NCI-H748 (cell line): ENCODE measurements at regions not wholly inside any gene's neighbourhood (a gene's known extent, or its start where the extent isn't known, plus 50 kb on each side); places are given as distances from the start of the nearest gene placed in this dataset.
"Not testable (repeated sequence)": the region's sequence is repeated elsewhere in the genome, so short reads cannot be mapped to it uniquely, and the experiment has no call there.

Source experiments
- DNase-seq: peaks from one replicate; lab custom pipeline; 2025; ENCODE audit not compliant: unreplicated experiment; lab: John Stamatoyannopoulos, UW

GRCh38 chr17:65312718-65313377 lies 175.7 kb downstream of the RGS9 start:
- peak; percentile 21 for DNase-seq

GRCh38 chr17:65311261-65311660 lies 174.1 kb downstream of the RGS9 start:
- DNase-seq, result no peak

GRCh38 chr17:65307961-65308316 lies 170.8 kb downstream of the RGS9 start:
- DNase-seq, result no peak

GRCh38 chr17:65307081-65307960 lies 170.2 kb downstream of the RGS9 start:
- no peak for DNase-seq

- DNase-seq, result no peak
Measured at GRCh38 chr17:65305778-65306177, 168.6 kb downstream of the RGS9 start.

- no peak for DNase-seq
Measured at GRCh38 chr17:65305116-65305515, 167.9 kb downstream of the RGS9 start.

GRCh38 chr17:65301882-65302281 lies 164.7 kb downstream of the RGS9 start:
- DNase-seq, result not testable (repeated sequence)

- no peak for DNase-seq
Measured at GRCh38 chr17:65301184-65301583, 164.0 kb downstream of the RGS9 start.

- no peak for DNase-seq
Measured at GRCh38 chr17:65297916-65298315, 160.7 kb downstream of the RGS9 start.

- no peak for DNase-seq
Measured at GRCh38 chr17:65297384-65297783, 160.2 kb downstream of the RGS9 start.

GRCh38 chr17:65294181-65294719 lies 157.1 kb downstream of the RGS9 start:
- peak; percentile 77 for DNase-seq

GRCh38 chr17:65293584-65294180 lies 156.5 kb downstream of the RGS9 start:
- DNase-seq, result no peak

GRCh38 chr17:65292430-65292829 lies 155.3 kb downstream of the RGS9 start:
- peak; percentile 31 for DNase-seq

- DNase-seq, result not testable (repeated sequence)
Measured at GRCh38 chr17:65291301-65291700, 154.1 kb downstream of the RGS9 start.

- DNase-seq, result no peak
Measured at GRCh38 chr17:65290616-65291015, 153.4 kb downstream of the RGS9 start.

GRCh38 chr17:65290056-65290455 lies 152.9 kb downstream of the RGS9 start:
- DNase-seq, result no peak

- DNase-seq, result no peak
Measured at GRCh38 chr17:65287040-65287439, 149.9 kb downstream of the RGS9 start.

- DNase-seq, result no peak
Measured at GRCh38 chr17:65283704-65284103, 146.5 kb downstream of the RGS9 start.

GRCh38 chr17:65279456-65279855 lies 142.3 kb downstream of the RGS9 start:
- DNase-seq, result no peak

GRCh38 chr17:65278820-65279184 lies 141.6 kb downstream of the RGS9 start:
- no peak for DNase-seq

- peak; percentile 71 for DNase-seq
Measured at GRCh38 chr17:65278050-65278819, 141.1 kb downstream of the RGS9 start.
